IPS-18a (cell line): ENCODE measurements at regions not wholly inside any gene's neighbourhood (a gene's known extent, or its start where the extent isn't known, plus 50 kb on each side); places are given as distances from the start of the nearest gene placed in this dataset.
"Not testable (repeated sequence)": the region's sequence is repeated elsewhere in the genome, so short reads cannot be mapped to it uniquely, and the experiment has no call there.

Source experiments
- H3K27ac ChIP-seq: one replicate; pipeline ENCODE4 v1.5.1; 2013; ENCODE audit warnings: low read length
- H3K27me3 ChIP-seq: one replicate; pipeline ENCODE4 v1.6.1; 2013; ENCODE audit warnings: mild to moderate bottlenecking, low read length; ENCODE audit not compliant: control insufficient read depth, insufficient read depth
- H3K36me3 ChIP-seq: one replicate; pipeline ENCODE4 v1.6.1; 2013; ENCODE audit warnings: low read depth, low read length; ENCODE audit not compliant: control insufficient read depth
- H3K4me1 ChIP-seq: one replicate; pipeline ENCODE4 v1.6.1; 2013; ENCODE audit warnings: low read depth, low read length; ENCODE audit not compliant: control insufficient read depth
- H3K4me3 ChIP-seq: one replicate; pipeline ENCODE4 v1.5.1; 2013; ENCODE audit warnings: low read length
- H3K9ac ChIP-seq: one replicate; pipeline ENCODE4 v1.6.1; 2013; ENCODE audit warnings: mild to moderate bottlenecking, low read length, moderate library complexity
- H3K9me3 ChIP-seq: one replicate; pipeline ENCODE4 v1.6.1; 2013; ENCODE audit warnings: low read depth, low read length; ENCODE audit not compliant: control insufficient read depth

DNA sequence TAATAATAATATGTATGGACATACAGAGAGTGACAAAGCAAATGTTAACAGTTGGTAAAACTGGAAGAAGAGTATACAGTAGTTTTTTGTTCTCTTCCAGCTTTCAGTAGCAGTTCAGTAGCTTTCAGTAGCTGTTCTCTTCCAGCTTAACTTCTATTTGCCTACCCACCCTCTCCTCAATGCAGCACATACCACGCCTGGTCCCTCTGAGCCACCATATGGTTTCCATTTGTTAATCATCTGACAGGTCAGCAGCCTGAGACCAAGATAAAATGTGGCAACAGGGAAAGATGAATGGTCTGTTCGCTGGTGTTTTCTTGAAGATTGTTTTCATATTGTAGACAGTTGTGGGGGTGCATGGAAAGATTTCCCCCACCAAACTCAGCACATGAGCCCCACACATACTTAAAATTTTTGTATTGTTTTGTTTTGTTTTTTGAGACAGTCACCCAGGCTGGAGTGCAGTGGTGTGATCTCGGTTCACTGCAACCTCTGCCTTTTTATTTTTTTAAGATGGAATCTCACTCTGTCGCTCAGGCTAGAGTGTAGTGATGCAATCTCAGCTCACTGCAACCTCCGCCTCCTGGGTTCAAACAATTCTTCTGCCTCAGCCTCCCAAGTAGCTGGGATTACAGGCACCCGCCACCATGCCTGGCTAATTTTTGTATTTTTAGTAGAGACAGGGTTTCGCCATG is 56.8 kb downstream of the ATP6V0E2 start:
- not testable (repeated sequence) for H3K9ac ChIP-seq, H3K4me1 ChIP-seq, H3K27me3 ChIP-seq, H3K9me3 ChIP-seq, H3K27ac ChIP-seq, H3K4me3 ChIP-seq, H3K36me3 ChIP-seq

- not testable (repeated sequence) for H3K27me3 ChIP-seq, H3K9ac ChIP-seq
Measured at GRCh38 chr7:149933776-149934175, 60.0 kb downstream of the ATP6V0E2 start.

DNA sequence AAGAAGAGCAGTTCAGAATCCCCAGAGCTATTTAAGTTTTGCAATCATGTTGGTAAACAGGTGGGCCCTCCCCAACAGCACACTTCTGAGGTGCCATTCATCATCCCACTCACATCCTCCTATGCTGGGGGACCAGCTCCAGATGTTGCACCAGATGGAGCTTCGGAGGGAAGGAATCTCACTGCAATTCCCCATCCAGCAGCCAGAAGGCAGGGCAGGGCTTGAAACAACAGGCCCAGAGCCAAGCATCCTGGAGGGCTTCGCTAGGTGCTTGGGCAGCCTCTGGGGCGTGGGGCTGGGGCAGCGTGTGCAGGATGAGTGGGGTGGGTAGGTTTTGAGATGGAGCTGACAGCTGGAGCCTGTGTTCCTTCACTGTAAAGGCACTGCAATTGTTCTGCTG is 73.6 kb downstream of the ATP6V0E2 start:
- H3K36me3 ChIP-seq, H3K4me3 ChIP-seq, H3K9ac ChIP-seq, H3K27ac ChIP-seq, H3K27me3 ChIP-seq, H3K4me1 ChIP-seq, H3K9me3 ChIP-seq: not testable (repeated sequence)

More at GRCh38 chr7:149933776-149934175, 60.0 kb downstream of the ATP6V0E2 start:
- not testable (repeated sequence) for H3K4me1 ChIP-seq, H3K4me3 ChIP-seq, H3K27ac ChIP-seq, H3K9me3 ChIP-seq, H3K36me3 ChIP-seq

DNA sequence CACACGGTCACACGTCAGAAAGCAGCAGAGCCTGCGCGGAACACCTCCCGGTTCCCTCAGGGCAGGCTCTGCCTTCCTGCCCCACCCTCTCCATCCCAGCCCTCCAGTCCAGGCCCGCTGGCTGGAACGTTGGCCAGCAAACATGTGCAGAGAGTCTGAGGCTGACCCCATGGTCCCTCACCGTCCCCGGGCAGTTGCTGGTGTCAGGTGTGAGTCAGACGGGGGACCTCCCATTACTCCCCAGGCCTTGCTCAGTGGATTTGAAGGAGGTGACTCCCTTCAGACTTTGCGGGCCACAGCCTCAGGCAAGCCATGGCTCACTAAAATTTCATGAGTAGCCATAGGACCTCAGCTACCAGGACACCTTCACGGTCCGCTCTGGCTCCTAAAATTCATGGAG is 74.7 kb downstream of the ATP6V0E2 start:
- H3K4me3 ChIP-seq, H3K27ac ChIP-seq, H3K9me3 ChIP-seq, H3K36me3 ChIP-seq, H3K4me1 ChIP-seq, H3K27me3 ChIP-seq, H3K9ac ChIP-seq: not testable (repeated sequence)

GRCh38 chr7:149949863-149950577 is 76.3 kb downstream of the ATP6V0E2 start:
- H3K4me3 ChIP-seq, H3K27me3 ChIP-seq, H3K27ac ChIP-seq, H3K4me1 ChIP-seq, H3K9me3 ChIP-seq, H3K36me3 ChIP-seq, H3K9ac ChIP-seq: not testable (repeated sequence)

DNA sequence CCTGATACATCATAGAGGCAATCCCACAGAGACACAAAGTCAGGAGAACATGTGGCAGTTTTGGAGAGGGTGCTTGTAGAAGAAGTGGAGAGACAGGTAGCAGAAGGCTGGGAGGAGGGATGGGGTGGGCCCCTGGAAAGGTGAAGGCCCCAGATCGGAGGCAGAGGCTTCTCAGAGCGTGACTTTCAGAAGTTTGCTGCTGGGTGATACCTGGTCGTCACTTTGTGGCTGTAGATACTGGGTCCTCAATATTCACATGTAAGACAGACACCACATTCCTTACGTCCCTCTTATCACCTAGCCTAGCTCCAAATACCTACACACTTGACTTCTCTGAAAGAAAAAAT is 76.8 kb downstream of the ATP6V0E2 start:
- H3K27me3 ChIP-seq, H3K4me3 ChIP-seq, H3K27ac ChIP-seq, H3K9me3 ChIP-seq, H3K36me3 ChIP-seq, H3K4me1 ChIP-seq, H3K9ac ChIP-seq: not testable (repeated sequence)

GRCh38 chr7:149951579-149951978 is 77.8 kb downstream of the ATP6V0E2 start:
- not testable (repeated sequence) for H3K9ac ChIP-seq

GRCh38 chr7:149958880-149959279 is 85.1 kb downstream of the ATP6V0E2 start:
- H3K9me3 ChIP-seq, H3K27ac ChIP-seq, H3K27me3 ChIP-seq, H3K36me3 ChIP-seq, H3K4me1 ChIP-seq, H3K9ac ChIP-seq, H3K4me3 ChIP-seq: not testable (repeated sequence)

More at GRCh38 chr7:149951579-149951978, 77.8 kb downstream of the ATP6V0E2 start:
- H3K4me1 ChIP-seq, H3K4me3 ChIP-seq, H3K36me3 ChIP-seq, H3K27ac ChIP-seq, H3K9me3 ChIP-seq, H3K27me3 ChIP-seq: not testable (repeated sequence)

GRCh38 chr7:149960863-149961262 is 87.1 kb downstream of the ATP6V0E2 start:
- not testable (repeated sequence) for H3K4me3 ChIP-seq, H3K27me3 ChIP-seq, H3K36me3 ChIP-seq, H3K9ac ChIP-seq, H3K9me3 ChIP-seq, H3K4me1 ChIP-seq, H3K27ac ChIP-seq

DNA sequence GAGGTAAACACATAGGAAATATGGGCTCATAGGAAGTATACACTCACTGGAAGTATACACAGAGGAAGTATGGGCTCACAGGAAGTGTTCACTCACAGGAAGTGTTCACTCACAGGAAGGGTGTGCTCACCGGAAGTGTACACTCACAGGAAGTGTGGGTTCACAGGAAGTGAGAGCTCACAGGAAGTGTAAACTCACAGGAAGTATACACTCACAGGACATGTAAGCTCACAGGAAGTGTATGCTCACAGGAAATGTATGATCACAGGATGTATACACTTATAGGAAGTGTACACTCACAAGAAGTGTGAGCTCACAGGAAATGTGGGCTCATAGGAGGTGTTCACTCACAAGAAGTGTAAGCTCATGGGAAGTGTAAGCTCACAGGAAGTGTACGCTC is 88.1 kb downstream of the ATP6V0E2 start:
- not testable (repeated sequence) for H3K36me3 ChIP-seq, H3K27me3 ChIP-seq, H3K9me3 ChIP-seq, H3K9ac ChIP-seq, H3K4me3 ChIP-seq, H3K27ac ChIP-seq, H3K4me1 ChIP-seq

DNA sequence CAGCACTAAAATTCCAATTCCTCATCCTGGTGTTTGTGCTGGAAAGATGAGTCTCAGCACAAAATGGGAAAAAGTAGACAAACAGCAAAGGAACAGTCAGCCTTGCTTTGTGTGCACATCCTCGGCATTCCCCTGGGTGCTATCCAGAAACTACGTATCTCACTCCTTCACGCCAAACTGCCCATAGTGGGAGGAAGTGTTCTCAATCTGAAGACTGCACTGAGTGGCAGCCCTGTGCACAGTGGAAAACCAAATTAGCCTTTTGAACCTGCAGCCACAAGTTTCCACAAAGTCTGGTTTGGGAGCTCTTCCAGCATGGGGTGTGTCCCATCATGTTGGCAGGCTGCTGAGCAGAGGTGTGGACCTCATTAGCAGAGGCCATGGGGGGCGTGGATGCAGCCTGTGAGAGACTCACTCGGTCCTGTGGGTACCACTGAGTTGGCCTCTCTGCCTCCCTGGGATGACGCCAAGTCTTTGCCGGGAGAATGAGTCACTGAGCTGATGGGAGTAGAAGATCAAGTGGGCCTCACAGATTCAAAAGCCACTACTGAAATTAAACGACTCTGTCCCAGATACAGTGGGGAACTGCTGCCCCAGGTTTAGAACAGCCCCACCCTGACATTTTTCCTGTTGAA is 89.0 kb downstream of the ATP6V0E2 start:
- H3K36me3 ChIP-seq, H3K9ac ChIP-seq, H3K27ac ChIP-seq: not testable (repeated sequence)

GRCh38 chr7:149963985-149964384 is 90.2 kb downstream of the ATP6V0E2 start:
- H3K27me3 ChIP-seq, H3K9ac ChIP-seq, H3K4me1 ChIP-seq, H3K36me3 ChIP-seq, H3K27ac ChIP-seq, H3K4me3 ChIP-seq, H3K9me3 ChIP-seq: not testable (repeated sequence)

More for the DNA sequence above, 89.0 kb downstream of the ATP6V0E2 start:
- H3K9me3 ChIP-seq, H3K4me1 ChIP-seq, H3K4me3 ChIP-seq, H3K27me3 ChIP-seq: not testable (repeated sequence)
